ENCODE measurements at regions not wholly inside any gene's neighbourhood (a gene's known extent, or its start where the extent isn't known, plus 50 kb on each side); places are given as distances from the start of the nearest gene placed in this dataset.
"Not testable (repeated sequence)": the region's sequence is repeated elsewhere in the genome, so short reads cannot be mapped to it uniquely, and the experiment has no call there.

DNA sequence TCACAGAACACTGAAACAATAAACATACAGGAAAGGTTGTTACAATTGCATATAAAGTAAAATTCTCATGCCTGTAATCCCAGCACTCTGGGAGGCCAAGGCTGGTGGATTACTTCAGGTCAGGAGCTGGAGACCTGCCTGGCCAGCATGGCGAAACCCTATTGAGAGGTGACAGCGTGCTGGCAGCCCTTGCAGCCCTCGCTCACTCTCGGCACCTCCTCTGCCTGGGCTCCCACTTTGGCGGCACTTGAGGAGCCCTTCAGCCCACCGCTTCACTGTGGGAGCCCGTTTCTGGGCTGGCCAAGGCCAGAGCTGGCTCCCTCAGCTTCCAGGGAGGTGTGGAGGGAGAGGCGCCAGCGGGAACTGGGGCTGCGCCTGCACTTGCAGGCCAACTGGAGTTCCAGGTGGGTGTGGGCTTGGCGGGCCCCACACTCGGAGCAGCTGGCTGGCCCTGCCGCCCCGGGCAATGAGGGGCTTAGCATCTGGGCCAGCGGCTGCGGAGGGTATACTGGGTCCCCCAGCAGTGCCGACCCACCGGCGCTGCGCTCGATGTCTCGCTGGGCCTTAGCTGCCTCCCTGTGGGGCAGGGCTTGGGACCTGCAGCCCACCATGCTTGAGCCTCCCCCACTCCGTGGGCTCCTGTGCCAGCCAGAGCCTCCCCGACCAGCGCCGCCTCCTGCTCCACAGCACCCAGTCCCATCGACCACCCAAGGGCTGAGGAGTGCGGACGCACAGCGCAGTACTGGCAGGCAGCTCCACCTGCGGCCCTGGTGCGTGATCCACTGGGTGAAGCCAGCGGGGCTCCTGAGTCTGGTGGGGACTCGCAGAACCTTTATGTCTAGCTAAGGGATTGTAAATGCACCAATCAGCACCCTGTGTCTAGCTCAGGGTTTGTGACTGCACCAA, 51.5 kb upstream of the MBNL1 start:
- not testable (repeated sequence) for DNase-seq (ENCODE audit: low read depth, low spot score)

DNA sequence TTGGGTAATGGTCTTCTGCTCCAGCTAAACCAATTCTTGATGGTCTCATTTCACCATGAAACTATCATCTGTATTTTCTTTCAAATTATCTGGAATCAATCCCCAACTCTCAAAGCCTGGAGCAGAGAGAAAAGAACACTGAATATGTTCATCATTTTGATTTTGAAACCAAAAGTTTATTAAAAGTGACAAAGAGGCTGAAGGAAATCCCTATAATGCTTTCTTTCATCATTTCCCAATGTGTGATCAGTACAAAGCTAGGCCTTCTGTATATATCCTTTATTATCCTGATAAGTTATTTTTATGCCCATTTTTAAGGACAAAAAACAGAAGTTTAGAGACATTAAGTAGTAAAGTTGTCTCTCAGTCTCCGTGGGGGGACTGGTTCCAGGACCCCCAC, 50.1 kb upstream of the MBNL1 start:
- DNase-seq (ENCODE audit: low read depth, low spot score), result no peak
